ENCODE measurements at regions not wholly inside any gene's neighbourhood (a gene's known extent, or its start where the extent isn't known, plus 50 kb on each side); places are given as distances from the start of the nearest gene placed in this dataset.

DNA sequence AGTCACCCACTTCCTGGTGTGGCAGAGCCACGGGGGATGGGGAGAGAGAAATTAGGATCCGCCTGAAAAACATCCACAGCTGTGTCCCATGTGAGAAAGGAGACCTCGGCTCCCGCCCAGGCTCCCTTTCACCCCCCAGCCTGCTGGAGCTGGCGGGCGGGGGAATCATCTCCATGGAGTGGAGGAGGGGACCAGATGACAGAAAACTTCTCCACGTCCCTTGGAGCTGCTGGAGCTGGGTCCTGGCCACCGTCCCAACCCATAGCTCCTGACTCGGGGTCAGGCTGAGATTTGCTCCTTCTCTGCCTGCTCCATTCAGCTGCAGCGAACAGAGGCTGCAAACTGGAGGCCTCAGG lies 113.8 kb downstream of the CEBPB start:
- TF ChIP-seq, protein P1, sequence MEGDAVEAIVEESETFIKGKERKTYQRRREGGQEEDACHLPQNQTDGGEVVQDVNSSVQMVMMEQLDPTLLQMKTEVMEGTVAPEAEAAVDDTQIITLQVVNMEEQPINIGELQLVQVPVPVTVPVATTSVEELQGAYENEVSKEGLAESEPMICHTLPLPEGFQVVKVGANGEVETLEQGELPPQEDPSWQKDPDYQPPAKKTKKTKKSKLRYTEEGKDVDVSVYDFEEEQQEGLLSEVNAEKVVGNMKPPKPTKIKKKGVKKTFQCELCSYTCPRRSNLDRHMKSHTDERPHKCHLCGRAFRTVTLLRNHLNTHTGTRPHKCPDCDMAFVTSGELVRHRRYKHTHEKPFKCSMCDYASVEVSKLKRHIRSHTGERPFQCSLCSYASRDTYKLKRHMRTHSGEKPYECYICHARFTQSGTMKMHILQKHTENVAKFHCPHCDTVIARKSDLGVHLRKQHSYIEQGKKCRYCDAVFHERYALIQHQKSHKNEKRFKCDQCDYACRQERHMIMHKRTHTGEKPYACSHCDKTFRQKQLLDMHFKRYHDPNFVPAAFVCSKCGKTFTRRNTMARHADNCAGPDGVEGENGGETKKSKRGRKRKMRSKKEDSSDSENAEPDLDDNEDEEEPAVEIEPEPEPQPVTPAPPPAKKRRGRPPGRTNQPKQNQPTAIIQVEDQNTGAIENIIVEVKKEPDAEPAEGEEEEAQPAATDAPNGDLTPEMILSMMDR (conservative IDR thresholded peaks at IDR 0.05) = no peak
- TF ChIP-seq ZFX (IDR thresholded peaks at IDR 0.05) = no peak
